HEK293T (cell line): ENCODE measurements at regions not wholly inside any gene's neighbourhood (a gene's known extent, or its start where the extent isn't known, plus 50 kb on each side); places are given as distances from the start of the nearest gene placed in this dataset.

Experiments
- ARNT ChIP-seq: fragments of 450-650 bp; IDR thresholded peaks from 2 replicates; pipeline ENCODE4 v1.6.1; 2017; ENCODE audit warnings: mild to moderate bottlenecking
- BHLHE40 ChIP-seq: fragments of 450-650 bp; IDR thresholded peaks from 2 replicates; pipeline ENCODE4 v1.6.1; 2016; ENCODE audit warnings: mild to moderate bottlenecking, moderate library complexity, borderline replicate concordance
- CTBP1 ChIP-seq: fragments of 450-650 bp; IDR thresholded peaks from 2 replicates; pipeline ENCODE4 v1.6.1; 2016; ENCODE audit warnings: borderline replicate concordance
- ELF4 ChIP-seq: fragments of 450-650 bp; IDR thresholded peaks from 2 replicates; pipeline ENCODE4 v1.6.1; 2017; ENCODE audit warnings: antibody characterized with exemption
- FOXK2 ChIP-seq: fragments of 450-650 bp; IDR thresholded peaks from 2 replicates; pipeline ENCODE4 v1.6.1; 2016; ENCODE audit warnings: mild to moderate bottlenecking
- HDGF ChIP-seq: fragments of 450-650 bp; IDR thresholded peaks from 2 replicates; pipeline ENCODE4 v1.6.1; 2017; ENCODE audit warnings: antibody characterized with exemption, borderline replicate concordance
- NFRKB ChIP-seq: fragments of 450-650 bp; IDR thresholded peaks from 2 replicates; pipeline ENCODE4 v1.6.1; 2016; ENCODE audit warnings: mild to moderate bottlenecking, moderate library complexity
- PKNOX1 ChIP-seq: fragments of 450-650 bp; IDR thresholded peaks from 2 replicates; pipeline ENCODE4 v1.6.1; 2016
- SUZ12 ChIP-seq: fragments of 450-650 bp; IDR thresholded peaks from 2 replicates; pipeline ENCODE4 v1.6.1; 2016; ENCODE audit warnings: mild to moderate bottlenecking

GRCh38 chr5:56455417-56455816 lies 222.3 kb upstream of the ANKRD55 start:
- TF ChIP-seq HDGF, result no peak
- no peak for TF ChIP-seq CTBP1
- TF ChIP-seq ARNT, result no peak
- no peak for TF ChIP-seq FOXK2
- TF ChIP-seq BHLHE40, result no peak
- TF ChIP-seq ELF4, result no peak
- no peak for TF ChIP-seq PKNOX1
- TF ChIP-seq NFRKB, result no peak
- TF ChIP-seq SUZ12, result no peak
